Vagina (tissue), 2 donors: ENCODE measurements at regions not wholly inside any gene's neighbourhood (a gene's known extent, or its start where the extent isn't known, plus 50 kb on each side); places are given as distances from the start of the nearest gene placed in this dataset.

Source experiments
- DNase-seq, 2 donors: peaks; one replicate each; pipeline ENCODE4 v3.0.0-alpha.2; 2017; ENCODE audit errors: extremely low spot score in 2 of 2
- H3K27ac ChIP-seq: fragments of 200-600 bp; sonication (generic); one replicate; pipeline ENCODE4 v1.5.1; 2019
- H3K27me3 ChIP-seq: fragments of 200-600 bp; sonication (generic); one replicate; pipeline ENCODE4 v1.5.1; 2019
- H3K36me3 ChIP-seq, 2 donors: fragments of 200-600 bp; sonication (generic); one replicate each; pipeline ENCODE4 v1.5.1; 2017 to 2019
- H3K4me1 ChIP-seq: fragments of 200-600 bp; sonication (generic); one replicate; pipeline ENCODE4 v1.5.1; 2019
- H3K4me3 ChIP-seq, 2 donors: fragments of 200-600 bp; sonication (generic); 1 replicate in 1 of 2; 2 replicates in 1 of 2; pipeline ENCODE4 v1.5.1; 2016 to 2019
- H3K9me3 ChIP-seq: fragments of 200-600 bp; sonication (generic); one replicate; pipeline ENCODE4 v1.5.1; 2019
- CTCF ChIP-seq, 3 experiments: fragments of 450-650 bp in 2 of 3; fragments of 200-600 bp in 1 of 3; sonication (generic) in 1 of 3; IDR thresholded peaks; one replicate each; pipeline ENCODE4 v1.5.1; 2017 to 2019; ENCODE audit warnings: antibody characterized with exemption in 3 of 3, mild to moderate bottlenecking in 2 of 3, moderate library complexity in 2 of 3
- POLR2A ChIP-seq, 2 donors: fragments of 450-650 bp; IDR thresholded peaks; one replicate each; pipeline ENCODE4 v1.6.1; 2017; ENCODE audit warnings: antibody characterized with exemption in 2 of 2, mild to moderate bottlenecking in 2 of 2, moderate library complexity in 2 of 2
- POLR2AphosphoS5 ChIP-seq, 2 donors: sonication (generic); formaldehyde crosslinking; IDR thresholded peaks; one replicate each; pipeline ENCODE4 v1.9.0; 2017; ENCODE audit warnings: antibody characterized with exemption in 2 of 2, mild to moderate bottlenecking in 2 of 2, low read depth in 1 of 2; ENCODE audit not compliant: insufficient read depth in 1 of 2
- intact Hi-C: fragments of 100-400 bp; cut with DNase I; formaldehyde crosslinking; loops from one replicate; pipeline ENCODE4 v1.15.1; 2023

DNA sequence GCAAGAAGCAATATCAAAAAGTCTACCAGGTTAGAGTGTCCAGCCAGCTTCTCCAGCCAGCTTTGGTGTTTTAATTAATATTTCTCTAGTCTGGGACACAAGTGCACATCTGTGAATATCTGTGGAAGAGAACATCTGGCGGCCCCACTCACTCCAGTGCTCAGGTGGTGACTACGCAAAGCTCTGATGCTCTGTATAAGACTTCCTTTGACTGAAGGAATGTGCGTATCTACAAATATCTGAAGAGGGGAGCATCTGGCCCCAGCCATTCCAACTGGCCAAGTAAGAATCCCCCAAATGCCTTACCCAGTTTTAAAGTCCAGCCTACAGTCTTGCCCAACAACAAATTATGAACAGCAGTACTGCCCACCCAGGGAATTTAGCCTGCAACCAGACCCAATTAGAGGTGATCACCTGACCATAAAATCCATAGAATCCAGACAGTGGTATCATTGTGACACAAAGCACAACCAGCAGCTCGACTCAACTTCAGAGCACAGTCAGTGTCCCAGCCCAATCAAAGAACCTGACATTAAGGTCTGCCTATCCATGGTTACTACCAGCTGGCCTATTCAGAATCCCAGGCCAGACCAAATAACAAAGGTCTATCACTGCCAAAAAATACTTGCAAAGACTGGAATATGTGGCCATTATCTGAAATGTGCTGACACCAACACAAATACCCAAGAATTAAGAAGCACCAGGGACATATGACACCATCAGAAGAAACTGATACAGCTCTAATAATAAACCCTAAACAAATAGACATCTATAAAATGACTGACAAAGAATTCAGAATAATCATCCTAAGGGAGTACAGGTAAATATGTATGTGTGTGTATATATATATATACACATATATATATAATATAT, 76.1 kb upstream of the MANEA start:
- no peak for DNase-seq
- Histone ChIP-seq H3K27me3 (no peaks in the 10 kb centered on the region), H3K9me3 (no peaks in the 10 kb centered on the region), H3K27ac (no peak overlapping the region), H3K36me3 (no peaks in the 10 kb centered on the region), H3K4me1 (no peaks in the 10 kb centered on the region), H3K4me3 (no peak overlapping the region)
- TF ChIP-seq POLR2A (IDR thresholded peaks at IDR 0.05) (no peak), CTCF (IDR thresholded peaks at IDR 0.05) (no peak), POLR2AphosphoS5 (IDR thresholded peaks at IDR 0.05; ENCODE audit: insufficient read depth in 1 of 2, low read depth in 1 of 2) (no peak)
- intact Hi-C loops = no loop called here

GRCh38 chr6:95503568-95503967, 73.8 kb upstream of the MANEA start:
- intact Hi-C loops = no loop called here
- no peak for DNase-seq
- Histone ChIP-seq H3K36me3 (no peaks in the 10 kb centered on the region), H3K27ac (no peak overlapping the region), H3K4me1 (no peaks in the 10 kb centered on the region), H3K4me3 (no peak overlapping the region), H3K27me3 (no peaks in the 10 kb centered on the region), H3K9me3 (no peaks in the 10 kb centered on the region)
- no peak for TF ChIP-seq POLR2A (IDR thresholded peaks at IDR 0.05)
- TF ChIP-seq POLR2AphosphoS5 (IDR thresholded peaks at IDR 0.05; ENCODE audit: insufficient read depth in 1 of 2, low read depth in 1 of 2) = no peak
- no peak for TF ChIP-seq CTCF (IDR thresholded peaks at IDR 0.05)

DNA sequence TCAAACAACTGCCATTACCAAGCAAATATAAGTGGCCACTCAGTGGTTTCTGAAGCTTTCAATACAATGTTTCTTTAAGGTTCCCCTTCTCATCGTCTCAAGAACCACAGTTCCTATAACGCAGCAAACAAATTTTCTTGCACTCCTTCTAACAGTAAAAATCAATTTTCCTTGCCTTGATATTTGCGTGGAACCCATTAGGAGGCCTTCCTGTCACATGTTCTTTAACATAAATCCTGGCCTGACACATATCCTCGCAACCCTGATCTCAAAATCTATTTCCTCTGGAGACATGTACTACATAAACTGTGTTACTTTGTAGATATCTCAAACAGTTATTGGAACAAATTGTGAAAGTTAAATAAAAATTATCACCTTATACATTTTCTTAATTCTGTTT, 65.9 kb upstream of the MANEA start:
- no peak for TF ChIP-seq CTCF (IDR thresholded peaks at IDR 0.05)
- TF ChIP-seq POLR2AphosphoS5 (IDR thresholded peaks at IDR 0.05; ENCODE audit: insufficient read depth in 1 of 2, low read depth in 1 of 2) = no peak
- TF ChIP-seq POLR2A (IDR thresholded peaks at IDR 0.05) = no peak
- H3K36me3 ChIP-seq = no peaks in the 10 kb centered on the region

GRCh38 chr6:95515975-95516374, 61.4 kb upstream of the MANEA start:
- H3K27me3 ChIP-seq = no peaks in the 10 kb centered on the region
- no peak overlapping the region for H3K4me3 ChIP-seq
- H3K9me3 ChIP-seq = no peaks in the 10 kb centered on the region
- TF ChIP-seq POLR2A (IDR thresholded peaks at IDR 0.05) (no peak), POLR2AphosphoS5 (IDR thresholded peaks at IDR 0.05; ENCODE audit: insufficient read depth in 1 of 2, low read depth in 1 of 2) (no peak), CTCF (IDR thresholded peaks at IDR 0.05) (no peak)
- no peaks in the 10 kb centered on the region for H3K4me1 ChIP-seq
- DNase-seq = no peak
- H3K27ac ChIP-seq = no peak overlapping the region
- intact Hi-C loops = no loop called here
- no peaks in the 10 kb centered on the region for H3K36me3 ChIP-seq

More for the DNA sequence above, 65.9 kb upstream of the MANEA start:
- intact Hi-C loops = no loop called here
- H3K4me1 ChIP-seq = no peaks in the 10 kb centered on the region
- H3K9me3 ChIP-seq = no peaks in the 10 kb centered on the region
- no peak overlapping the region for H3K4me3 ChIP-seq
- DNase-seq = no peak
- H3K27me3 ChIP-seq = no peaks in the 10 kb centered on the region
- H3K27ac ChIP-seq = no peak overlapping the region

DNA sequence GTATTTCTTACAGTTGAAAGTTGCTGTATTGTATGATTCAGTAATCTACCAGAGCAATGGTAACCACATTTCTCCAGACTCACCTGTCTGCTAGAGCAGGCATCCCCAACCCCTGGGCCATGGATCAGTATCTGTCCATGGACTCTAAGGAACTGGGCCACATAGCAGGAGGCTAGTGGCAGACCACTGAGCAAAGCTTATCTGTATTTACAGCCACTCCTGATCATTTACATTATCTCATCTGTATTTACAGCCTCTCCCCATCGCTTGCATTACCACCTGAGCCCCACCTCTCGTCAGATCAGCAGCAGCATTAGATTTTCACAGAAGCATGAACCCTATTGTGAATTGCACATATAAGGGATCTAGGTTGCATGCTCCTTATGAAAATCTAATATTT, 60.3 kb upstream of the MANEA start:
- Histone ChIP-seq H3K9me3 (no peaks in the 10 kb centered on the region), H3K27me3 (no peaks in the 10 kb centered on the region), H3K36me3 (no peaks in the 10 kb centered on the region), H3K4me3 (no peak overlapping the region), H3K4me1 (no peaks in the 10 kb centered on the region), H3K27ac (no peak overlapping the region)
- DNase-seq = no peak
- intact Hi-C loops = no loop called here
- TF ChIP-seq POLR2A (IDR thresholded peaks at IDR 0.05) (no peak), POLR2AphosphoS5 (IDR thresholded peaks at IDR 0.05; ENCODE audit: insufficient read depth in 1 of 2, low read depth in 1 of 2) (no peak), CTCF (IDR thresholded peaks at IDR 0.05) (no peak)
